Liver (tissue), 3 donors: ENCODE measurements at regions not wholly inside any gene's neighbourhood (a gene's known extent, or its start where the extent isn't known, plus 50 kb on each side); places are given as distances from the start of the nearest gene placed in this dataset.

Experiments
- EGR1 ChIP-seq, 2 donors: IDR thresholded peaks; 2 replicates each; pipeline ENCODE4 v1.6.1; 2016 to 2018; ENCODE audit warnings: antibody characterized with exemption in 2 of 2, low read depth in 2 of 2
- FOXA1 ChIP-seq: IDR thresholded peaks from 2 replicates; pipeline ENCODE4 v1.6.1; 2016; ENCODE audit warnings: antibody characterized with exemption
- GABPA ChIP-seq, 2 donors: IDR thresholded peaks in 1 of 2; conservative IDR thresholded peaks in 1 of 2; 2 replicates each; pipeline ENCODE4 v1.6.1; 2016; ENCODE audit warnings: antibody characterized with exemption in 2 of 2, mild to moderate bottlenecking in 1 of 2, moderate library complexity in 1 of 2
- HNF4G ChIP-seq: IDR thresholded peaks from 2 replicates; pipeline ENCODE4 v1.6.1; 2016; ENCODE audit warnings: antibody characterized with exemption
- JUND ChIP-seq, 2 donors: IDR thresholded peaks; 2 replicates each; pipeline ENCODE4 v1.6.1; 2016; ENCODE audit warnings: antibody characterized with exemption in 2 of 2
- RAD21 ChIP-seq, 2 donors: IDR thresholded peaks; 2 replicates each; pipeline ENCODE4 v1.6.1; 2016; ENCODE audit warnings: antibody characterized with exemption in 2 of 2, mild to moderate bottlenecking in 2 of 2
- TAF1 ChIP-seq: conservative IDR thresholded peaks from 2 replicates; pipeline ENCODE4 v1.6.1; 2016; ENCODE audit warnings: antibody characterized with exemption, mild to moderate bottlenecking
- YY1 ChIP-seq: IDR thresholded peaks from 2 replicates; pipeline ENCODE4 v1.6.1; 2016; ENCODE audit warnings: antibody characterized with exemption, mild to moderate bottlenecking
- TF ChIP-seq, protein P1 (sequence below): IDR thresholded peaks from 2 replicates; pipeline ENCODE4 v1.6.1; 2016; ENCODE audit warnings: antibody characterized with exemption, mild to moderate bottlenecking
- TF ChIP-seq, protein P2 (sequence below): fragments of 150-350 bp; IDR thresholded peaks from 2 replicates; pipeline ENCODE4 v1.5.1; 2017; ENCODE audit warnings: improper control_type of control experiment, low read depth, low read length; ENCODE audit not compliant: missing input control
- TF ChIP-seq, protein P3 (sequence below): IDR thresholded peaks from 2 replicates; pipeline ENCODE4 v1.6.1; 2016; ENCODE audit warnings: antibody characterized with exemption
- TF ChIP-seq, protein P4 (sequence below): IDR thresholded peaks from 2 replicates; pipeline ENCODE4 v1.6.1; 2016; ENCODE audit warnings: antibody characterized with exemption
- TF ChIP-seq, protein P5 (sequence below): IDR thresholded peaks from 2 replicates; pipeline ENCODE4 v1.6.1; 2016; ENCODE audit warnings: antibody characterized with exemption
- donor health status: healthy.
- donor health status: healthy.

DNA sequence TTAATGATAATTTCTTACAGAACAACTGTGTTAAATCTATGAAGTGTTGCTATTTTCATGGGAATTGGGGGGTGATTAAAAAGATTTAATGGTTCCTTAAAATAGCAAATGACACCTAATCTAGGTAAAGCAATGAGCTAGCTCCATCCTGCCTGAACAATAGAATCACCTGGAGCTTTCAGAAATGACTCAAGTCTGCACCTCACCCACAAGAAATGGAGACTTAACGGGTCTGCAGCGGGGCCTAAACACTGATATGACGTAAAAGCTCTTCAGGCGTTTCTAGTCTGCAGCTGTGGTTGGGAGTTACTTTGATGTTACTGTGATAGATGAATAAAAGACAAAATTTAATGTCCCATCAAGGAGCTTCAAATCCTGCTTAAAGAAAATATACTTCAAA lies 328.2 kb downstream of the RND3 start:
- TF ChIP-seq, protein P1, sequence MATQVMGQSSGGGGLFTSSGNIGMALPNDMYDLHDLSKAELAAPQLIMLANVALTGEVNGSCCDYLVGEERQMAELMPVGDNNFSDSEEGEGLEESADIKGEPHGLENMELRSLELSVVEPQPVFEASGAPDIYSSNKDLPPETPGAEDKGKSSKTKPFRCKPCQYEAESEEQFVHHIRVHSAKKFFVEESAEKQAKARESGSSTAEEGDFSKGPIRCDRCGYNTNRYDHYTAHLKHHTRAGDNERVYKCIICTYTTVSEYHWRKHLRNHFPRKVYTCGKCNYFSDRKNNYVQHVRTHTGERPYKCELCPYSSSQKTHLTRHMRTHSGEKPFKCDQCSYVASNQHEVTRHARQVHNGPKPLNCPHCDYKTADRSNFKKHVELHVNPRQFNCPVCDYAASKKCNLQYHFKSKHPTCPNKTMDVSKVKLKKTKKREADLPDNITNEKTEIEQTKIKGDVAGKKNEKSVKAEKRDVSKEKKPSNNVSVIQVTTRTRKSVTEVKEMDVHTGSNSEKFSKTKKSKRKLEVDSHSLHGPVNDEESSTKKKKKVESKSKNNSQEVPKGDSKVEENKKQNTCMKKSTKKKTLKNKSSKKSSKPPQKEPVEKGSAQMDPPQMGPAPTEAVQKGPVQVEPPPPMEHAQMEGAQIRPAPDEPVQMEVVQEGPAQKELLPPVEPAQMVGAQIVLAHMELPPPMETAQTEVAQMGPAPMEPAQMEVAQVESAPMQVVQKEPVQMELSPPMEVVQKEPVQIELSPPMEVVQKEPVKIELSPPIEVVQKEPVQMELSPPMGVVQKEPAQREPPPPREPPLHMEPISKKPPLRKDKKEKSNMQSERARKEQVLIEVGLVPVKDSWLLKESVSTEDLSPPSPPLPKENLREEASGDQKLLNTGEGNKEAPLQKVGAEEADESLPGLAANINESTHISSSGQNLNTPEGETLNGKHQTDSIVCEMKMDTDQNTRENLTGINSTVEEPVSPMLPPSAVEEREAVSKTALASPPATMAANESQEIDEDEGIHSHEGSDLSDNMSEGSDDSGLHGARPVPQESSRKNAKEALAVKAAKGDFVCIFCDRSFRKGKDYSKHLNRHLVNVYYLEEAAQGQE: no peak
- TF ChIP-seq, protein P2, sequence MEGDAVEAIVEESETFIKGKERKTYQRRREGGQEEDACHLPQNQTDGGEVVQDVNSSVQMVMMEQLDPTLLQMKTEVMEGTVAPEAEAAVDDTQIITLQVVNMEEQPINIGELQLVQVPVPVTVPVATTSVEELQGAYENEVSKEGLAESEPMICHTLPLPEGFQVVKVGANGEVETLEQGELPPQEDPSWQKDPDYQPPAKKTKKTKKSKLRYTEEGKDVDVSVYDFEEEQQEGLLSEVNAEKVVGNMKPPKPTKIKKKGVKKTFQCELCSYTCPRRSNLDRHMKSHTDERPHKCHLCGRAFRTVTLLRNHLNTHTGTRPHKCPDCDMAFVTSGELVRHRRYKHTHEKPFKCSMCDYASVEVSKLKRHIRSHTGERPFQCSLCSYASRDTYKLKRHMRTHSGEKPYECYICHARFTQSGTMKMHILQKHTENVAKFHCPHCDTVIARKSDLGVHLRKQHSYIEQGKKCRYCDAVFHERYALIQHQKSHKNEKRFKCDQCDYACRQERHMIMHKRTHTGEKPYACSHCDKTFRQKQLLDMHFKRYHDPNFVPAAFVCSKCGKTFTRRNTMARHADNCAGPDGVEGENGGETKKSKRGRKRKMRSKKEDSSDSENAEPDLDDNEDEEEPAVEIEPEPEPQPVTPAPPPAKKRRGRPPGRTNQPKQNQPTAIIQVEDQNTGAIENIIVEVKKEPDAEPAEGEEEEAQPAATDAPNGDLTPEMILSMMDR: no peak
- TF ChIP-seq, protein P3, sequence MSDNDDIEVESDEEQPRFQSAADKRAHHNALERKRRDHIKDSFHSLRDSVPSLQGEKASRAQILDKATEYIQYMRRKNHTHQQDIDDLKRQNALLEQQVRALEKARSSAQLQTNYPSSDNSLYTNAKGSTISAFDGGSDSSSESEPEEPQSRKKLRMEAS: no peak
- TF ChIP-seq JUND (IDR thresholded peaks at IDR 0.05): no peak
- TF ChIP-seq RAD21 (IDR thresholded peaks at IDR 0.05): no peak
- no peak for TF ChIP-seq TAF1
- TF ChIP-seq FOXA1: no peak
- TF ChIP-seq, protein P4, sequence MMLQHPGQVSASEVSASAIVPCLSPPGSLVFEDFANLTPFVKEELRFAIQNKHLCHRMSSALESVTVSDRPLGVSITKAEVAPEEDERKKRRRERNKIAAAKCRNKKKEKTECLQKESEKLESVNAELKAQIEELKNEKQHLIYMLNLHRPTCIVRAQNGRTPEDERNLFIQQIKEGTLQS: no peak
- TF ChIP-seq, protein P5, sequence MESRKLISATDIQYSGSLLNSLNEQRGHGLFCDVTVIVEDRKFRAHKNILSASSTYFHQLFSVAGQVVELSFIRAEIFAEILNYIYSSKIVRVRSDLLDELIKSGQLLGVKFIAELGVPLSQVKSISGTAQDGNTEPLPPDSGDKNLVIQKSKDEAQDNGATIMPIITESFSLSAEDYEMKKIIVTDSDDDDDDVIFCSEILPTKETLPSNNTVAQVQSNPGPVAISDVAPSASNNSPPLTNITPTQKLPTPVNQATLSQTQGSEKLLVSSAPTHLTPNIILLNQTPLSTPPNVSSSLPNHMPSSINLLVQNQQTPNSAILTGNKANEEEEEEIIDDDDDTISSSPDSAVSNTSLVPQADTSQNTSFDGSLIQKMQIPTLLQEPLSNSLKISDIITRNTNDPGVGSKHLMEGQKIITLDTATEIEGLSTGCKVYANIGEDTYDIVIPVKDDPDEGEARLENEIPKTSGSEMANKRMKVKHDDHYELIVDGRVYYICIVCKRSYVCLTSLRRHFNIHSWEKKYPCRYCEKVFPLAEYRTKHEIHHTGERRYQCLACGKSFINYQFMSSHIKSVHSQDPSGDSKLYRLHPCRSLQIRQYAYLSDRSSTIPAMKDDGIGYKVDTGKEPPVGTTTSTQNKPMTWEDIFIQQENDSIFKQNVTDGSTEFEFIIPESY: no peak
- no peak for TF ChIP-seq GABPA (IDR thresholded peaks at IDR 0.05 in 1 of 2, conservative IDR thresholded peaks at IDR 0.05 in 1 of 2)
- TF ChIP-seq YY1: no peak
- TF ChIP-seq HNF4G: no peak
- TF ChIP-seq EGR1 (IDR thresholded peaks at IDR 0.05; ENCODE audit: low read depth in 2 of 2): no peak
